ENCODE measurements at regions not wholly inside any gene's neighbourhood (a gene's known extent, or its start where the extent isn't known, plus 50 kb on each side); places are given as distances from the start of the nearest gene placed in this dataset.

GRCh38 chr2:134070281-134070741 is 183.6 kb upstream of the MGAT5 start:
- no peak overlapping the region for H3K27ac ChIP-seq
- TF ChIP-seq CTCF (IDR thresholded peaks at IDR 0.05): no peak
- no peak for TF ChIP-seq ZFX (IDR thresholded peaks at IDR 0.05; ENCODE audit: borderline replicate concordance)

GRCh38 chr2:134072341-134072740 is 181.5 kb upstream of the MGAT5 start:
- TF ChIP-seq CTCF (IDR thresholded peaks at IDR 0.05) (no peak), ZFX (IDR thresholded peaks at IDR 0.05; ENCODE audit: borderline replicate concordance) (no peak)
- no peak overlapping the region for H3K27ac ChIP-seq

- TF ChIP-seq ZFX (IDR thresholded peaks at IDR 0.05; ENCODE audit: borderline replicate concordance) (no peak), CTCF (IDR thresholded peaks at IDR 0.05) (no peak)
- H3K27ac ChIP-seq: no peak overlapping the region
These were observed 180.8 kb upstream of the MGAT5 start for GRCh38 chr2:134073023-134073422.

GRCh38 chr2:134074619-134075018 is 179.3 kb upstream of the MGAT5 start:
- H3K27ac ChIP-seq: no peak overlapping the region
- TF ChIP-seq ZFX (IDR thresholded peaks at IDR 0.05; ENCODE audit: borderline replicate concordance) (no peak), CTCF (IDR thresholded peaks at IDR 0.05) (no peak)

- H3K27ac ChIP-seq: no peak overlapping the region
- TF ChIP-seq ZFX (IDR thresholded peaks at IDR 0.05; ENCODE audit: borderline replicate concordance) (no peak), CTCF (IDR thresholded peaks at IDR 0.05) (no peak)
These were observed 178.7 kb upstream of the MGAT5 start for GRCh38 chr2:134075204-134075603.

- no peak overlapping the region for H3K27ac ChIP-seq
- no peak for TF ChIP-seq CTCF (IDR thresholded peaks at IDR 0.05)
These were observed 175.5 kb upstream of the MGAT5 start for GRCh38 chr2:134078354-134078753.

GRCh38 chr2:134079373-134079772 is 174.5 kb upstream of the MGAT5 start:
- no peak overlapping the region for H3K27ac ChIP-seq
- TF ChIP-seq ZFX (IDR thresholded peaks at IDR 0.05; ENCODE audit: borderline replicate concordance) (no peak), CTCF (IDR thresholded peaks at IDR 0.05) (no peak)

All from 22Rv1 (cell line).